Liver (tissue), 8 donors: ENCODE measurements at regions not wholly inside any gene's neighbourhood (a gene's known extent, or its start where the extent isn't known, plus 50 kb on each side); places are given as distances from the start of the nearest gene placed in this dataset.

ENCODE experiments used
- DNase-seq: peaks from one replicate; pipeline ENCODE4 v3.0.0-alpha.2; 2017; ENCODE audit warnings: low spot score
- H3K27ac ChIP-seq, 2 donors: one replicate each; pipeline ENCODE4 v1.7.0; 2013; ENCODE audit warnings: inconsistent platforms in 2 of 2, low read length in 2 of 2, control low read depth in 1 of 2, low read depth in 1 of 2, mild to moderate bottlenecking in 1 of 2
- H3K27me3 ChIP-seq, 4 donors: one replicate each; pipeline versions ENCODE4 v1.6.1 to v1.7.0; 2013; ENCODE audit warnings: low read length in 3 of 4, inconsistent platforms in 1 of 4, mild to moderate bottlenecking in 1 of 4, moderate library complexity in 1 of 4; ENCODE audit not compliant: control insufficient read depth in 4 of 4, insufficient read depth in 4 of 4
- H3K36me3 ChIP-seq, 4 donors: one replicate each; pipeline versions ENCODE4 v1.6.1 to v1.7.0; 2013; ENCODE audit warnings: low read length in 3 of 4, mild to moderate bottlenecking in 3 of 4, low read depth in 1 of 4, moderate library complexity in 1 of 4; ENCODE audit not compliant: control insufficient read depth in 4 of 4, insufficient read depth in 3 of 4
- H3K4me1 ChIP-seq, 4 donors: one replicate each; pipeline versions ENCODE4 v1.6.1 to v1.7.0; 2013; ENCODE audit warnings: low read length in 3 of 4, mild to moderate bottlenecking in 3 of 4, moderate library complexity in 1 of 4; ENCODE audit not compliant: control insufficient read depth in 4 of 4, insufficient read depth in 4 of 4
- H3K4me3 ChIP-seq, 3 donors: one replicate each; pipeline versions ENCODE4 v1.6.1 to v1.7.0; 2013; ENCODE audit warnings: low read length in 3 of 3, control low read depth in 1 of 3, low read depth in 1 of 3, mild to moderate bottlenecking in 1 of 3
- H3K9ac ChIP-seq, 2 donors: one replicate each; pipeline ENCODE4 v1.7.0; 2013; ENCODE audit warnings: low read length in 2 of 2, mild to moderate bottlenecking in 2 of 2, moderate library complexity in 2 of 2, control low read depth in 1 of 2, low read depth in 1 of 2
- H3K9me3 ChIP-seq, 4 donors: one replicate each; pipeline versions ENCODE4 v1.6.1 to v1.7.0; 2013; ENCODE audit warnings: low read length in 3 of 4; ENCODE audit not compliant: control insufficient read depth in 4 of 4
- ATF3 ChIP-seq: IDR thresholded peaks from 2 replicates; pipeline ENCODE4 v1.6.1; 2016; ENCODE audit warnings: antibody characterized with exemption
- EGR1 ChIP-seq, 2 donors: IDR thresholded peaks; 2 replicates each; pipeline ENCODE4 v1.6.1; 2016 to 2018; ENCODE audit warnings: antibody characterized with exemption in 2 of 2, low read depth in 2 of 2
- FOXA1 ChIP-seq: IDR thresholded peaks from 2 replicates; pipeline ENCODE4 v1.6.1; 2016; ENCODE audit warnings: antibody characterized with exemption
- FOXA2 ChIP-seq: IDR thresholded peaks from 2 replicates; pipeline ENCODE4 v1.6.1; 2016; ENCODE audit warnings: antibody characterized with exemption
- GABPA ChIP-seq, 2 donors: IDR thresholded peaks in 1 of 2; conservative IDR thresholded peaks in 1 of 2; 2 replicates each; pipeline ENCODE4 v1.6.1; 2016; ENCODE audit warnings: antibody characterized with exemption in 2 of 2, mild to moderate bottlenecking in 1 of 2, moderate library complexity in 1 of 2
- HNF4A ChIP-seq, 2 donors: conservative IDR thresholded peaks; 2 replicates each; pipeline ENCODE4 v1.6.1; 2016; ENCODE audit warnings: antibody characterized with exemption in 2 of 2, mild to moderate bottlenecking in 2 of 2
- HNF4G ChIP-seq: IDR thresholded peaks from 2 replicates; pipeline ENCODE4 v1.6.1; 2016; ENCODE audit warnings: antibody characterized with exemption
- JUND ChIP-seq, 2 donors: IDR thresholded peaks; 2 replicates each; pipeline ENCODE4 v1.6.1; 2016; ENCODE audit warnings: antibody characterized with exemption in 2 of 2
- MAX ChIP-seq: IDR thresholded peaks from 2 replicates; pipeline ENCODE4 v1.6.1; 2016; ENCODE audit warnings: antibody characterized with exemption
- NR2F2 ChIP-seq: IDR thresholded peaks from 2 replicates; pipeline ENCODE4 v1.6.1; 2016; ENCODE audit warnings: antibody characterized with exemption
- RAD21 ChIP-seq, 2 donors: IDR thresholded peaks; 2 replicates each; pipeline ENCODE4 v1.6.1; 2016; ENCODE audit warnings: antibody characterized with exemption in 2 of 2, mild to moderate bottlenecking in 2 of 2
- REST ChIP-seq: IDR thresholded peaks from 2 replicates; pipeline ENCODE4 v1.6.1; 2016; ENCODE audit warnings: antibody characterized with exemption, mild to moderate bottlenecking
- RXRA ChIP-seq, 2 donors: IDR thresholded peaks; 2 replicates each; pipeline ENCODE4 v1.6.1; 2017 to 2018; ENCODE audit warnings: antibody characterized with exemption in 2 of 2, mild to moderate bottlenecking in 1 of 2
- SP1 ChIP-seq: IDR thresholded peaks from 2 replicates; pipeline ENCODE4 v1.6.1; 2018; ENCODE audit warnings: antibody characterized with exemption, mild to moderate bottlenecking
- TAF1 ChIP-seq: conservative IDR thresholded peaks from 2 replicates; pipeline ENCODE4 v1.6.1; 2016; ENCODE audit warnings: antibody characterized with exemption, mild to moderate bottlenecking
- YY1 ChIP-seq: IDR thresholded peaks from 2 replicates; pipeline ENCODE4 v1.6.1; 2016; ENCODE audit warnings: antibody characterized with exemption, mild to moderate bottlenecking
- ZBTB33 ChIP-seq: IDR thresholded peaks from 2 replicates; pipeline ENCODE4 v1.6.1; 2016; ENCODE audit warnings: antibody characterized with exemption
- WGBS: extraction: QIAGEN DNeasy Blood & Tissue Kit; methylation state at CpG from one replicate; pipeline ENCODE4 v1.1.7; 2013; 5-methylcytosine and 5-hydroxymethylcytosine counted together
- TF ChIP-seq, protein P1 (sequence below): fragments of 150-350 bp; IDR thresholded peaks from 2 replicates; pipeline ENCODE4 v1.5.1; 2017; ENCODE audit warnings: improper control_type of control experiment, low read depth, low read length; ENCODE audit not compliant: missing input control
- donor health status: healthy.
- donor health status: healthy.
- donor health status: healthy.
- donor health status: healthy.
- donor health status: healthy.

GRCh38 chr2:237159006-237159911, 73.6 kb downstream of the COPS8 start:
- Histone ChIP-seq H3K4me1 (no peaks in the 10 kb centered on the region), H3K4me3 (no peak overlapping the region), H3K27ac (no peak overlapping the region), H3K9me3 (no peaks in the 10 kb centered on the region), H3K36me3 (no peaks in the 10 kb centered on the region), H3K27me3 (no peaks in the 10 kb centered on the region), H3K9ac (no peak overlapping the region)
- DNase-seq: no peak
- WGBS: 77% methylated on average over 10 of the region's 10 CpGs
- TF ChIP-seq RAD21 (IDR thresholded peaks at IDR 0.05): no peak
- no peak for TF ChIP-seq EGR1 (IDR thresholded peaks at IDR 0.05; ENCODE audit: low read depth in 2 of 2)
- TF ChIP-seq ZBTB33: no peak
- TF ChIP-seq, protein P1, sequence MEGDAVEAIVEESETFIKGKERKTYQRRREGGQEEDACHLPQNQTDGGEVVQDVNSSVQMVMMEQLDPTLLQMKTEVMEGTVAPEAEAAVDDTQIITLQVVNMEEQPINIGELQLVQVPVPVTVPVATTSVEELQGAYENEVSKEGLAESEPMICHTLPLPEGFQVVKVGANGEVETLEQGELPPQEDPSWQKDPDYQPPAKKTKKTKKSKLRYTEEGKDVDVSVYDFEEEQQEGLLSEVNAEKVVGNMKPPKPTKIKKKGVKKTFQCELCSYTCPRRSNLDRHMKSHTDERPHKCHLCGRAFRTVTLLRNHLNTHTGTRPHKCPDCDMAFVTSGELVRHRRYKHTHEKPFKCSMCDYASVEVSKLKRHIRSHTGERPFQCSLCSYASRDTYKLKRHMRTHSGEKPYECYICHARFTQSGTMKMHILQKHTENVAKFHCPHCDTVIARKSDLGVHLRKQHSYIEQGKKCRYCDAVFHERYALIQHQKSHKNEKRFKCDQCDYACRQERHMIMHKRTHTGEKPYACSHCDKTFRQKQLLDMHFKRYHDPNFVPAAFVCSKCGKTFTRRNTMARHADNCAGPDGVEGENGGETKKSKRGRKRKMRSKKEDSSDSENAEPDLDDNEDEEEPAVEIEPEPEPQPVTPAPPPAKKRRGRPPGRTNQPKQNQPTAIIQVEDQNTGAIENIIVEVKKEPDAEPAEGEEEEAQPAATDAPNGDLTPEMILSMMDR: no peak
- TF ChIP-seq YY1: no peak

GRCh38 chr2:237160271-237160919, 74.7 kb downstream of the COPS8 start:
- WGBS: 88% methylated on average over 9 of the region's 9 CpGs
- Histone ChIP-seq H3K9me3 (peaks cover 0 to 2% (median 0%) of the 10 kb centered on the region in 4 donors), H3K27ac (no peak overlapping the region), H3K4me1 (no peaks in the 10 kb centered on the region), H3K36me3 (no peaks in the 10 kb centered on the region), H3K9ac (no peak overlapping the region), H3K27me3 (peaks cover 0 to 1% (median under 1%) of the 10 kb centered on the region in 4 donors), H3K4me3 (no peak overlapping the region)
- TF ChIP-seq HNF4G: no peak
- TF ChIP-seq ZBTB33: no peak
- no peak for TF ChIP-seq FOXA1
- TF ChIP-seq JUND (IDR thresholded peaks at IDR 0.05): no peak
- no peak for TF ChIP-seq ATF3
- no peak for TF ChIP-seq FOXA2
- TF ChIP-seq GABPA (IDR thresholded peaks at IDR 0.05 in 1 of 2, conservative IDR thresholded peaks at IDR 0.05 in 1 of 2): no peak
- TF ChIP-seq MAX: no peak
- no peak for TF ChIP-seq RXRA (IDR thresholded peaks at IDR 0.05)
- no peak for TF ChIP-seq HNF4A (conservative IDR thresholded peaks at IDR 0.05)
- TF ChIP-seq, protein P1: no peak
- no peak for TF ChIP-seq YY1
- TF ChIP-seq TAF1: no peak
- no peak for TF ChIP-seq SP1
- no peak for TF ChIP-seq REST
- no peak for TF ChIP-seq RAD21 (IDR thresholded peaks at IDR 0.05)
- no peak for TF ChIP-seq EGR1 (IDR thresholded peaks at IDR 0.05; ENCODE audit: low read depth in 2 of 2)
- no peak for TF ChIP-seq NR2F2
- no peak for DNase-seq
